GM19397 (cell line): ENCODE measurements at regions not wholly inside any gene's neighbourhood (a gene's known extent, or its start where the extent isn't known, plus 50 kb on each side); places are given as distances from the start of the nearest gene placed in this dataset.
"Not testable (repeated sequence)": the region's sequence is repeated elsewhere in the genome, so short reads cannot be mapped to it uniquely, and the experiment has no call there.

ENCODE experiments used
- ATAC-seq: cut with Tn5 transposase; IDR thresholded peaks from one replicate; pipeline ENCODE4 v1.9.1; 2021; ENCODE audit warnings: mild to moderate bottlenecking, moderate library complexity; ENCODE audit not compliant: unreplicated experiment

DNA sequence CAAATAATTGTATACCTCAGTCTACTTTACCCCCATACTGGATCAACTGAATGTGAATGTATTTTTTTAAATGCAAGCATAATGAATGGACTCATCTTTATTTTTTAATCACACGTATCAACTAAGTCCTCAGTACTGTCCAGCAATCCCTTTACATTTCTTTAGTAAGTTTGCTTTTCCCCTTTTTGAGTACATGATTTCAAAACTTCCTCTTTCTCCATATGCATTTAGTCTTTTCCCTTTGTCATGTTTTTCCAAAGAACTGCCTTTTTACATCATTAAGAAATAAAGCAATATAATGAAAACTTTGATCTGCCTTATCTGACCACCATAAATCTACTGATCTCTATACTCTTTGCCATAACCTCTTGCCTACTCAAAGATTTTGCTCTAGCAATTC is 182.5 kb upstream of the AKR1E2 start:
- ATAC-seq, result no peak

DNA sequence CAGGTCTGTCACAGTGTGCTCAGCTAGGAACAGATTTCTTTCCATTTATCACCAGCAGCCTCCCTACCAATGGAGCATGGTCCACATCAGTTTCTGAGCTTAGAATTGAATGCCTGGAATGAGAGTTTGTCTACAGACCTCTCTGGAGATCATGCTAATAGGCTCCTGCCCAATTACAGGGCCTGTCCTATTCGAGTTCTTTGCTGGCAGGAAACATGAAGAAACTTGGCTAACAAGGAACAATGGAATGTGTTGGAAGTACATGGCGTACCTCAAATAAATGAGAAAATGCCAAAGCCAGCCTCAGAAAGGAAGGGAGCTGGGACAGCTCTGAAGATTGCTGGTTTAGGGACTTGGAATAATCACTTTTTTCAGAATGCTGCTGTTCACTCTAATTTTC is 186.0 kb upstream of the AKR1E2 start:
- no peak for ATAC-seq

DNA sequence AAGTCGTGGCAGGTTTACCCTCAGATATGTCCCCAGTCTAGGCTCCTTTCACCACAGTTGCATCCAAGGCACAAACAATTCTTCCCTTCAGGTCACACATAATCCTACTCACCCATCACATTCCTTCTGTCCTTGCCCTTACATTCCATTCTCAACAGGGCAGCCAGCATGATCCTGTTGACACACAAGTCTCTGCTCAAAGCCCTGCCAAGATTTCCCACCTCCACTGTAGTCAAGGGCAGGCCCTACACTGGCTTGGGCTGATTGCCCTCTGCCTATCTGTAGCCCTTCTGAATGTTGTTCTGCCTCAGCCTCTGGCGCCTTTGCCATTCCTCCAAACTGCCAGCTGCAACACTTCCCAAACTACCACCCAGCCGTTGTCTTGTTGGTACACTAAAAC is 187.9 kb upstream of the AKR1E2 start:
- ATAC-seq, result no peak

DNA sequence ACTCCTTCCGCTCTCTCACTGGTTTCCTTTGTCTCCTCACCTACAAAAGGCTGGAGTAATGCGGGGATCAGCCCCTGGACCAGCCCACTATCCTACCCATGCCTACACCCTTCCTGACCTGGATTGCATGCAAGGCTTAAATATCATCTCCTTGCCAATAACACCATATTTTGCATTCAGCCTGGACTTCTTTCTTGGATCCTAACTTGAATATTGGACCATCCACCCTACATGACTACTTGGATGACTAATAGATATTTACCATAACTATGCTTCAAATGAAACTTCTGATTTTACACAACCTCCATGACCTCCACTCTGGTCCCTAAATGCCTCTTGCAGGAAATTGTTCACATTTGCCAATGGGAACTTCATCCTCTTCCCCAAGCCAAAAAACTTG is 188.3 kb upstream of the AKR1E2 start:
- ATAC-seq, result no peak

DNA sequence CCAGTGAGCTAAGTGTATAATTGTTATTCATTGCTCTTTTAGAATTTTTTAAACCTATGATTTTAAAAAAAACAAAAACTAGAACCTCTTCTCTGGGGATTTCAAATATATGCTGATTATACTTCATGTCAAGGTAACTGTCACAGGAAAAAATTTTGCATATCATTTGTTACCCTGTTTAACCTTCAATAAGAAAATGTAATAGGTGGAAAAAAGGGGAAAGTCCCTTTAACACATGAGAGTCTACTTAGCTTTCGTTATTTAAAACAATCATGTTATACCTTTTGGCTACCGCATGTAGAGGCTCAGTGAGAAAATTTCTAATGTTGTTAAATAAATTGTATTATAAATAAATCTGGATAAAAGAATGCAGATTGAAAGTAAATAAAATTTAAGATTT is 190.1 kb upstream of the AKR1E2 start:
- no peak for ATAC-seq

DNA sequence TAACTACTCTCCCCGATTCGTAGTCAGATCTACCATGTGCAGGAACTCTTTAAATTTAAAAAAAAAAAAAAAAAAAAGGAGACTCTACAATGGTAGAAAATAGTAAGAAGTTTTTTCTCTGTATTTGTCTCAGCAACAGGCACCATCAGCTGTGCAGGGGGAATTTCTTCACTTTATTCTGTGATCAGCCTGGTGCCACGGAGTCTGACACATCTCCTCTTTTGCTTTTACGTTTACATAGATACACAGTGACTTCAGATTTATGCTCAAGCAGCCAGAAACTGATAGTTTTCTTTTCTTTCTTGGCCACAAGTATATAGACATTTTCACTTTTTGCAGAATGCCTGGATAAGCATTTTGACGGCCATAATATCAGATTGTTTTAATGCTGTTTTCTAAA is 190.6 kb upstream of the AKR1E2 start:
- ATAC-seq, result no peak

DNA sequence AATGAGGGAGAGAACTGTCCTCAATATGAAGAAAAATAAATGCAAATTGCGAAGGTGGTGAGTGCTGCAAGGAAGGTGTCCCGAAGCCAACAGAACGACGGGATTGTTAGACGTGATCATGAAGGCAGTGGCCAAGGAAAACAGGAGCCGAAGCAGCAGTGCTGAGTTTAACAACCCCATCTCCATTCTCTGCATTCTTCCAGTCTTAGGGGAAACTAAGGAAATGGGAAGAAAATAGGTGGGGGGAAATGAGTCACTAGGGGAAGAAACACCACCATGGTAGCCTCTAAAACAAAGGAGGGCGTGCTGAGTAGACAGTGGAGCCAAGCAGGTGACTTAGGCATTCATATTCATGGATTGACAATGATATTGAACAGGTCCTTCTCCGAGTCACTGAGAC is 192.2 kb upstream of the AKR1E2 start:
- no peak for ATAC-seq

GRCh38 chr10:4633186-4633585 is 192.8 kb upstream of the AKR1E2 start:
- ATAC-seq, result no peak

DNA sequence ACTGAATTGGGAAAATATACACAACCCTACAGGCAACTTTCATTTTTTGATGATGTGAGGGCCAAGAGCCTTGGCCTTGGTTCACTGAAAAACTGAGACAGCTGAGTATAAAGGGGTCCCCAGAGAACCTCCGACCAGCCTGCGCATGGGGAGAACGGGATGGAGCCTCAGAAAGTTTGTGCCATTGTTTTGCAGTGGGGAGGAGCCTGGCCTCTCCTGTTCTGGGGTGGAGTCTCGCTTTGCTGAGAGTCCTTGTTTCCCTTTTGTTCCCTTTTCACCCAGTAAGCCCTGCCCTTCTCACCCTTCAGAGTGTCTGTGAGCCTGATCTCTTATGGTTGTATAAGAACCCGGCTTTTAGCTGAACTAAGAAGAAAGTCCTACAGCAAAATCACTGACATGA is 193.2 kb upstream of the AKR1E2 start:
- ATAC-seq, result no peak

- no peak for ATAC-seq
Measured at GRCh38 chr10:4626919-4627318, 199.1 kb upstream of the AKR1E2 start.

DNA sequence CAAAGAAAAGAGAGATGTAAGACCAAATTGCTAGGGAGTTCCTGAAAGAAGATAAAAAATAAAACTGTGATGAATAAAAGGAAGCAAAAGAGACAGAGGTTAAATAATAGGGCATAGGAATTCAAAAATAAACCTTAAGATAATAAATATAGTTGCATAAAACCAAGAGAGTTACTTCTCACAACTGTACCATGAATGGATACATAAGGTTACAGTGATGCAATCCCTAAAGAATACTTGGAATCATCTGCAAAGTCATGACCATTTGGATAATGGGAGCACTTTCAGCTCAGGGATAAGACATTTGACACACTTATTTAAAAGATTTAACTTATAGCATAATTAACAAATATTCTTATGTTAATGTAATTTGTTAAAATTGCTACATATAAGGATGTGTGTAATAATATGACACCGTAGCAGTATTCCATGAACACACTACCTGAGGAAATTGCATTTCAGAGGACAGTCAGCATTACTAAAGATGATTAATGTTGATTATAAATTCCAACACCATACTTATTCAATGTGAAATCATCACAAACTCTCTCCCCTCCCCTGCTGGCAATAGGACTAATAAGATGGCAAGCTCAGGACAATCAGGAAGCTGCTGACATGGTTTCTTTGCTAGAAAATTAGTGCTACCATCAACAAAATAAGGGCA is 202.1 kb upstream of the AKR1E2 start:
- no peak for ATAC-seq

GRCh38 chr10:4623200-4623599 is 202.8 kb upstream of the AKR1E2 start:
- no peak for ATAC-seq

DNA sequence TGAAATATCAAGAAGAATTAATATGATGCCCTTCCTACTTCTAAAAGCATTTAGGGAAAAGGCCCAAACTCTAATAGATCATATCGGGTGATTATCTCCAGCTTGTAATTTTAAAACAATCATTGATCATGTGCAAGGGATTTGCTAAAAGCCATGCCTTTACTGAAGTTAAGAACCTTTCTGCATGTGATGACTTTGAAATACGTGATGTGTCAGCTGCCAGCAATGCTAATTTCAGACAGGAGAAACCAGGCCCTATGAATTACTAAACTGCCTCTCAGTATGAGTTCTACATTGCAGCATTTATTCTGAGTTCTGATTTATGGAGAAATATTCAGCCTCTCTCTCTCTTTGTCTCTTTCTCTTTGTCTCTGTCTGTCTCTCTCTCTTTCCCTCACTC is 203.6 kb upstream of the AKR1E2 start:
- ATAC-seq, result no peak

DNA sequence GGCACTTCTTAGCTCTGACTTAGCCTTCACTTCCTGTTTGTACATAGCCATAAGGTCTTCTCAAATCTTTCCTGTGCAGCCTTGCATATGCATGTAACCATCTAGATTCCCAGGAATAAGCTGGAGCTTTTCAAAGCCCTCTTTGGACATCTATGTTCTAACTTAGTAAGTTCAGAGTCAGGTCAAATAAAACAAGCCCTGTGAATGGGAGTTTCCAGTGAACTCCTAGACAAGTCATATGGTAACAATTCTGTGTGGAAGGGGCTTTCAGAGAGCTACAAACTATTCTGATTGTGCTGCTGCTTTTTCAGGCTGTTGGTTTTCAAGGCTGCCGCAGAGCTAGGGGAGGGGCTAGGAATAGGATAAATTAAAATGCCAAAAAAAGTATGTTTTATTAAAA is 208.4 kb upstream of the AKR1E2 start:
- ATAC-seq, result no peak

- ATAC-seq, result no peak
Measured at GRCh38 chr10:4615042-4615441, 211.0 kb upstream of the AKR1E2 start.

GRCh38 chr10:4609251-4609650 is 216.8 kb upstream of the AKR1E2 start:
- ATAC-seq, result no peak

GRCh38 chr10:4607681-4608080 is 218.3 kb upstream of the AKR1E2 start:
- no peak for ATAC-seq

DNA sequence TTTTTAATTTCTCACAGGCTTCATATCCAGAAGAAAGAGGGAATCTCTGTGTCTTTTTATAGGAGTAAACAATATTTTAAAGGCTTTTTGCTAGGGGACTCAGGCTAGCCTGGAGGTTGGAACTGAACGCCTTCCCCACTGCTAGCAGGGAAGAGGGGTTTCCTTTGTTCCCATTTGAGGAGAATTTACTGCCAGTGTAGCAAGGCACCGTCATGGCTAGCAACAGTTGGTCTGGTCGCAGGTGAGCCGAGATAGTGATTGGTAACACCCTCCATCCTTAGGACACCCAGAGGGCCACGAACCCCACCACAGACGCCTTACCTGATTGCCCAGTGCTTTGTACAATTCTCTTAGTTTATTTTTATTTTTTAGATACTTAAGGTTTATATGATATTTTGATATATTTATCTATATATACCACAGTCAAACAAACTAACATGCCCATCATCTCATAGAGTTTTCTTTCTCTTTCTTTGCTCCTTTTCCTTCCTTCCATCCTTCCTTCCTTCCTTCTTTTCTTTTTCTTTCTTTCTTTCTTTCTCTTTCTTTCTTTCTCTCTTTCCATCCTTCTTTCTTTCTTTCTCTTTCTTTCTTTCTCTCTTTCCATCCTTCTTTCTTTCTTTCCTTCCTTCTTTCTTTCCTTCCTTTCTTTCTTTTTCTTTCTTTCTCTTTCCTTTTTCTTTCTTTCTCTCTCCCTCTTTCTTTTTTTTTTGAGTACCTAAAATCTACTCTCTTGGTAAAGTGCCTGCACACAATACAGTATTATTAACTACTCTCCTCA is 219.0 kb upstream of the AKR1E2 start:
- ATAC-seq, result no peak

GRCh38 chr10:4602764-4603491 is 223.1 kb upstream of the AKR1E2 start:
- ATAC-seq, result no peak

DNA sequence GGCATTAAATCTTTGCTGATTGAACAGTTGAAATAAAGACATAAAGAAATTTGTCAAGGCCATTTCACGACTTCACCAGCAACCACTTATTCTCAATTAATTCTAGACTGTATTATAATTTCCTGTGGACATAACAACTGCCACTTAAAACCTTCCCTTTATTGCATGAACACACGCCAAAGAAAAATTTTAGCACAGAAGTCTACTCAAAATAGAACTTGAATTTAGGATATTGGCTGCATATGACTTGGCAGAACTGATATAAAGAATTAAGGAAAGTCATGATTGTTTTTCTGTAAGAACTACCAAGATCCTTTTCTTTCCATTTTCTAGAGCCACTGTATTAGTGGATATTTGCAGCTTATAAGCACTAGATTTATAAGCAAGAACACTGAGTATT is 226.5 kb upstream of the AKR1E2 start:
- ATAC-seq, result no peak

DNA sequence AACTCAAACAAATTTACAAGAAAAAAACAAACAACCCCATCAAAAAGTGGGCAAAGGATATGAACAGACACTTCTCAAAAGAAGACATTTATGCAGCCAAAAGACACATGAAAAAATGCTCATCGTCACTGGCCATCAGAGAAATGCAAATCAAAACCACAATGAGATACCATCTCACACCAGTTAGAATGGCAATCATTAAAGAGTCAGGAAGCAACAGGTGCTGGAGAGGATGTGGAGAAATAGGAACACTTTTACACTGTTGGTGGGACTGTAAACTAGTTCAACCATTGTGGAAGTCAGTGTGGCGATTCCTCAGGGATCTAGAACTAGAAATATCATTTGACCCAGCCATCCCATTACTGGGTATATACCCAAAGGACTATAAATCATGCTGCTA is 228.1 kb upstream of the AKR1E2 start:
- not testable (repeated sequence) for ATAC-seq

GRCh38 chr10:4596951-4597350 is 229.1 kb upstream of the AKR1E2 start:
- ATAC-seq, result no peak
